ENCODE measurements at regions not wholly inside any gene's neighbourhood (a gene's known extent, or its start where the extent isn't known, plus 50 kb on each side); places are given as distances from the start of the nearest gene placed in this dataset.

- Histone ChIP-seq H3K27me3 (ENCODE audit: control insufficient read depth in 3 of 3, insufficient read depth in 3 of 3, low read length in 3 of 3) (no peaks in the 10 kb centered on the region), H3K36me3 (ENCODE audit: control insufficient read depth in 3 of 3, insufficient read depth in 2 of 3, low read depth in 1 of 3, low read length in 3 of 3) (no peaks in the 10 kb centered on the region), H3K4me3 (ENCODE audit: low read depth in 1 of 3, low read length in 3 of 3) (no peak overlapping the region), H3K9me3 (ENCODE audit: control insufficient read depth in 2 of 2, insufficient read depth in 1 of 2, low read depth in 1 of 2, low read length in 1 of 2) (peaks cover 0 to 7% of the 10 kb centered on the region in 2 donors), H3K27ac (ENCODE audit: low read depth in 1 of 3, low read length in 2 of 3) (no peak overlapping the region), H3K4me1 (ENCODE audit: control insufficient read depth in 3 of 3, insufficient read depth in 2 of 3, low read depth in 1 of 3, low read length in 2 of 3) (no peaks in the 10 kb centered on the region)
- FAIRE-seq (no peak), DNase-seq (no peak)
- 90 to 94% (median 93%) methylated on average over 10 of the region's 10 CpGs for WGBS, 3 donors
Measured at GRCh38 chr15:97585408-97585807, 375.1 kb upstream of the ARRDC4 start.

DNA sequence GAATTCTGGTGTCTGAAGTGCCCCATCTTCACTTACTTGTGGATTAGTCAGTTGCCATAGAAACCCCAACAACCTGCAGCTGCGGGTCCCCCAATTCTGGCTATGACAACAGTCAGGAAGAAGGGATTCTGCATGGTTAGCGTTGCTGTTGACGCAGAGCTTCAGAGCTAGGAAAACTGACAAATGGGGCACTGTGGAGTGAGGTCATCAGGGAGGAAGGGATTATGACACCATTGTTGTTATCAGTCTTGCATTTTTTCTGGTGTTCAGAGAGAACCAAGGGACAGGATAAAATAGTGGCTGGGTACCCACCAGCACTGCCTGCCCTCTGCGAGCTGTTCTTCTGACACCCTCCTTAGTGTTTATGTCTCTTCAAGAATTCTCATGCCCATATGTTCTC, 367.7 kb upstream of the ARRDC4 start:
- Histone ChIP-seq H3K9me3 (ENCODE audit: control insufficient read depth in 2 of 2, insufficient read depth in 1 of 2, low read depth in 1 of 2, low read length in 1 of 2) (no peaks in the 10 kb centered on the region), H3K4me3 (ENCODE audit: low read depth in 1 of 3, low read length in 3 of 3) (no peak overlapping the region), H3K4me1 (ENCODE audit: control insufficient read depth in 3 of 3, insufficient read depth in 2 of 3, low read depth in 1 of 3, low read length in 2 of 3) (no peaks in the 10 kb centered on the region), H3K36me3 (ENCODE audit: control insufficient read depth in 3 of 3, insufficient read depth in 2 of 3, low read depth in 1 of 3, low read length in 3 of 3) (no peaks in the 10 kb centered on the region), H3K27ac (ENCODE audit: low read depth in 1 of 3, low read length in 2 of 3) (no peak overlapping the region), H3K27me3 (ENCODE audit: control insufficient read depth in 3 of 3, insufficient read depth in 3 of 3, low read length in 3 of 3) (no peaks in the 10 kb centered on the region)
- DNase-seq, result no peak
- WGBS, 3 donors, result 85 to 87% (median 87%) methylated on average over 4 of the region's 4 CpGs
- no peak for FAIRE-seq

DNA sequence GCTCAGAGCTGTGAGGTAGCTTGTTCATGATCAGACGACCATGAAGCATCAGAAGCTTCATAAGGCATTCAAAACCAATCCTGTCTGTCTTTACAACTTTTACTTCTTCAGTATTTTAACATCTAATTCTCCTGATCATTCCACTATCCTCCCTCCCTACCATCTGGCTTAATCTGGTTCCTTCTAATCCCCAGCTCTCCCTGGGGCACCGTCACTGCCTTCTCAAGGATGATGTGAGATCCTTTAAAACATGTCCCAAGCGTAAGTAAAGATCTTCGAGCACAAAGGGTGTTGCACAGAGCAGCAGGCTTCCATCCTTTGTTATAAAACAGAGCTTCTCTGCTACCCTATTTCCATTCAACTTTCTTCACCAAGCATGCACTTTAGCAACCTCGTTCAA, 362.7 kb upstream of the ARRDC4 start:
- Histone ChIP-seq H3K4me3 (ENCODE audit: low read depth in 1 of 3, low read length in 3 of 3) (no peak overlapping the region), H3K36me3 (ENCODE audit: control insufficient read depth in 3 of 3, insufficient read depth in 2 of 3, low read depth in 1 of 3, low read length in 3 of 3) (no peaks in the 10 kb centered on the region), H3K27me3 (ENCODE audit: control insufficient read depth in 3 of 3, insufficient read depth in 3 of 3, low read length in 3 of 3) (no peaks in the 10 kb centered on the region), H3K4me1 (ENCODE audit: control insufficient read depth in 3 of 3, insufficient read depth in 2 of 3, low read depth in 1 of 3, low read length in 2 of 3) (no peaks in the 10 kb centered on the region), H3K9me3 (ENCODE audit: control insufficient read depth in 2 of 2, insufficient read depth in 1 of 2, low read depth in 1 of 2, low read length in 1 of 2) (no peaks in the 10 kb centered on the region), H3K27ac (ENCODE audit: low read depth in 1 of 3, low read length in 2 of 3) (no peak overlapping the region)
- no peak for DNase-seq
- FAIRE-seq, result no peak
- 77 to 86% (median 84%) methylated on average over 5 of the region's 5 CpGs for WGBS, 3 donors

DNA sequence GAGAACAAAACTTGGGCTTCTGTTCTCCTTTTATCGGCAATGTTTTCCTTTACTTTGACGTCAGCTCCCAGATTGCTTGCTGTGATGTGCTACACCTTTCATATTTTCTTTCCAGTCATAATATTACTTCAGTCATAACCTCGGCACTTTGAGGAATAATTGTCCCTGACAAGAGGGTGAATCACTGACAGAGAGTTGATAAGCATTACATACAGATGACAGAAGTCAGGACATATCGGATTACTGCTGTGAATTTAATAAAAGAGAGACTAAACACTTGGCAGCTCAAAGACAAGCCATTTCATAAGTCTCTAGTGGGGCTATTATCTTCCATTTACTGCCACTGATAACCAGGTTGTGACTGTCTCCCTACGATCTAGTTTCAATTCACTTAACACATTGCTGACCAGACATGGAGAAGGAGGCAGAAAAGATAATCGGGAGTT, 362.1 kb upstream of the ARRDC4 start:
- Histone ChIP-seq H3K4me3 (ENCODE audit: low read depth in 1 of 3, low read length in 3 of 3) (no peak overlapping the region), H3K4me1 (ENCODE audit: control insufficient read depth in 3 of 3, insufficient read depth in 2 of 3, low read depth in 1 of 3, low read length in 2 of 3) (no peaks in the 10 kb centered on the region), H3K27ac (ENCODE audit: low read depth in 1 of 3, low read length in 2 of 3) (no peak overlapping the region), H3K9me3 (ENCODE audit: control insufficient read depth in 2 of 2, insufficient read depth in 1 of 2, low read depth in 1 of 2, low read length in 1 of 2) (no peaks in the 10 kb centered on the region), H3K27me3 (ENCODE audit: control insufficient read depth in 3 of 3, insufficient read depth in 3 of 3, low read length in 3 of 3) (no peaks in the 10 kb centered on the region), H3K36me3 (ENCODE audit: control insufficient read depth in 3 of 3, insufficient read depth in 2 of 3, low read depth in 1 of 3, low read length in 3 of 3) (no peaks in the 10 kb centered on the region)
- no peak for FAIRE-seq
- 33 to 62% (median 47%) methylated on average over 6 of the region's 6 CpGs for WGBS, 3 donors
- peak in 1 of 2 donors; percentile 61 for DNase-seq

GRCh38 chr15:97600190-97600589, 360.3 kb upstream of the ARRDC4 start:
- DNase-seq (no peak), FAIRE-seq (no peak)
- no peaks in the 10 kb centered on the region for H3K9me3 ChIP-seq (ENCODE audit: control insufficient read depth in 2 of 2, insufficient read depth in 1 of 2, low read depth in 1 of 2, low read length in 1 of 2)
- H3K27me3 ChIP-seq (ENCODE audit: control insufficient read depth in 3 of 3, insufficient read depth in 3 of 3, low read length in 3 of 3), result no peaks in the 10 kb centered on the region
- no peak overlapping the region for H3K27ac ChIP-seq (ENCODE audit: low read depth in 1 of 3, low read length in 2 of 3)
- H3K4me3 ChIP-seq (ENCODE audit: low read depth in 1 of 3, low read length in 3 of 3), result no peak overlapping the region
- H3K36me3 ChIP-seq (ENCODE audit: control insufficient read depth in 3 of 3, insufficient read depth in 2 of 3, low read depth in 1 of 3, low read length in 3 of 3), result no peaks in the 10 kb centered on the region
- 68 to 79% (median 70%) methylated on average over 5 of the region's 5 CpGs for WGBS, 3 donors
- H3K4me1 ChIP-seq (ENCODE audit: control insufficient read depth in 3 of 3, insufficient read depth in 2 of 3, low read depth in 1 of 3, low read length in 2 of 3), result no peaks in the 10 kb centered on the region

DNA sequence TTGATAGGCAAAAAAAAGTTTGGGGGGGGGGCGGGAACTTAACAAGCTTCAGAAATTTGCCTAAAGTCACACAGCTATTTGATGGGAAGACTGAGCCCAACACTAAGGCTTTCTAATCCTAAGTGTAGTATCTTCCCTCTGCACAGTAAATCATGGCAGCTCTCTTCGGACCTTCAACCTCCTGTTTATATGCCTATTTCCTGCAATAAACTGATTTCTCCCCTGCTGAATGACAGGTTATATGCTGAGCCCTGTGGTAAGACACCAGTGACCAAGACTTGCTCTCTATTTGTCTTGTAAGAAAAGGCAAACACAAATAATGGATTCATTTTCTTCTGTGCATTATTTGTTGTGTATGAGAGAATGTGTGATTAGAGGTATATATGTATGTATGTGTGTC, 355.8 kb upstream of the ARRDC4 start:
- Histone ChIP-seq H3K9me3 (ENCODE audit: control insufficient read depth in 2 of 2, insufficient read depth in 1 of 2, low read depth in 1 of 2, low read length in 1 of 2) (peaks cover 0 to 7% of the 10 kb centered on the region in 2 donors), H3K27ac (ENCODE audit: low read depth in 1 of 3, low read length in 2 of 3) (no peak overlapping the region), H3K4me3 (ENCODE audit: low read depth in 1 of 3, low read length in 3 of 3) (no peak overlapping the region), H3K27me3 (ENCODE audit: control insufficient read depth in 3 of 3, insufficient read depth in 3 of 3, low read length in 3 of 3) (no peaks in the 10 kb centered on the region), H3K36me3 (ENCODE audit: control insufficient read depth in 3 of 3, insufficient read depth in 2 of 3, low read depth in 1 of 3, low read length in 3 of 3) (no peaks in the 10 kb centered on the region), H3K4me1 (ENCODE audit: control insufficient read depth in 3 of 3, insufficient read depth in 2 of 3, low read depth in 1 of 3, low read length in 2 of 3) (no peaks in the 10 kb centered on the region)
- whole genome bisulfite sequencing, 3 donors, result 30 to 46% (median 45%) methylated on average over 2 of the region's 2 CpGs
- no peak for FAIRE-seq
- DNase-seq, result peak in 1 of 2 donors; percentile 26

DNA sequence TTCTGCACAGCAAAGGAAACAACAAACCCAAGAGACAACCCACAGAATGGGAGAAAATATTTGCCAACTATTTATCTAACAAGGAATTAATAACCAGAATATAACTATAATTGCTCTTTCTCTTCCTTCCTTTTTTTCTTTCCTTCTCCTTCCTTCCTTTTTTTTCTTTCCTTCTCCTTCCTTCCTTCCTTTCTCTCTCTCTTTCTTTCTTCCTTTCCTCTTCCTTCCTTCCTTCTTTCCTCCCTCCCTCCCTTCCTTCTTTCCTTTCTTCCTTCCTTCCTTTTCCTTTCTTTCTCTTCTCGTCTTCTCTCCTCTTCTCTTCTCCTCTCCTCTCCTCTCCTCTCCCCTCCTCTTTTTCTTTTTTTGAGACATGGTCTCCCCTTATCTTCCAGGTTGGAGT, 345.4 kb upstream of the ARRDC4 start:
- Histone ChIP-seq H3K9me3 (ENCODE audit: control insufficient read depth in 2 of 2, insufficient read depth in 1 of 2, low read depth in 1 of 2, low read length in 1 of 2) (peaks cover 0 to 3% of the 10 kb centered on the region in 2 donors), H3K4me1 (ENCODE audit: control insufficient read depth in 3 of 3, insufficient read depth in 2 of 3, low read depth in 1 of 3, low read length in 2 of 3) (no peaks in the 10 kb centered on the region), H3K36me3 (ENCODE audit: control insufficient read depth in 3 of 3, insufficient read depth in 2 of 3, low read depth in 1 of 3, low read length in 3 of 3) (no peaks in the 10 kb centered on the region), H3K27ac (ENCODE audit: low read depth in 1 of 3, low read length in 2 of 3) (no peak overlapping the region), H3K27me3 (ENCODE audit: control insufficient read depth in 3 of 3, insufficient read depth in 3 of 3, low read length in 3 of 3) (no peaks in the 10 kb centered on the region), H3K4me3 (ENCODE audit: low read depth in 1 of 3, low read length in 3 of 3) (no peak overlapping the region)
- FAIRE-seq, result no peak
- DNase-seq, result no peak
- 80 to 89% (median 86%) methylated on average over 1 of the region's 1 CpG for WGBS, 3 donors

- Histone ChIP-seq H3K4me3 (ENCODE audit: low read depth in 1 of 3, low read length in 3 of 3) (no peak overlapping the region), H3K36me3 (ENCODE audit: control insufficient read depth in 3 of 3, insufficient read depth in 2 of 3, low read depth in 1 of 3, low read length in 3 of 3) (no peaks in the 10 kb centered on the region), H3K4me1 (ENCODE audit: control insufficient read depth in 3 of 3, insufficient read depth in 2 of 3, low read depth in 1 of 3, low read length in 2 of 3) (no peaks in the 10 kb centered on the region), H3K27ac (ENCODE audit: low read depth in 1 of 3, low read length in 2 of 3) (no peak overlapping the region), H3K9me3 (ENCODE audit: control insufficient read depth in 2 of 2, insufficient read depth in 1 of 2, low read depth in 1 of 2, low read length in 1 of 2) (no peaks in the 10 kb centered on the region), H3K27me3 (ENCODE audit: control insufficient read depth in 3 of 3, insufficient read depth in 3 of 3, low read length in 3 of 3) (no peaks in the 10 kb centered on the region)
- 68 to 80% (median 77%) methylated on average over 3 of the region's 3 CpGs for WGBS, 3 donors
- no peak for DNase-seq
- no peak for FAIRE-seq
Measured at GRCh38 chr15:97623091-97623661, 337.3 kb upstream of the ARRDC4 start.

GRCh38 chr15:97627634-97628033, 332.9 kb upstream of the ARRDC4 start:
- Histone ChIP-seq H3K9me3 (ENCODE audit: control insufficient read depth in 2 of 2, insufficient read depth in 1 of 2, low read depth in 1 of 2, low read length in 1 of 2) (no peaks in the 10 kb centered on the region), H3K4me1 (ENCODE audit: control insufficient read depth in 3 of 3, insufficient read depth in 2 of 3, low read depth in 1 of 3, low read length in 2 of 3) (no peaks in the 10 kb centered on the region), H3K27me3 (ENCODE audit: control insufficient read depth in 3 of 3, insufficient read depth in 3 of 3, low read length in 3 of 3) (no peaks in the 10 kb centered on the region), H3K36me3 (ENCODE audit: control insufficient read depth in 3 of 3, insufficient read depth in 2 of 3, low read depth in 1 of 3, low read length in 3 of 3) (no peaks in the 10 kb centered on the region), H3K27ac (ENCODE audit: low read depth in 1 of 3, low read length in 2 of 3) (no peak overlapping the region), H3K4me3 (ENCODE audit: low read depth in 1 of 3, low read length in 3 of 3) (no peak overlapping the region)
- FAIRE-seq (no peak), DNase-seq (no peak)
- WGBS, 3 donors, result 42 to 54% (median 43%) methylated on average over 1 of the region's 1 CpG

Data from small intestine (tissue), 7 donors.